Epithelial cell of esophagus (primary cell): ENCODE measurements at regions not wholly inside any gene's neighbourhood (a gene's known extent, or its start where the extent isn't known, plus 50 kb on each side); places are given as distances from the start of the nearest gene placed in this dataset.

Source experiments
- DNase-seq: peaks from one replicate; pipeline ENCODE4 v3.0.0; 2010; ENCODE audit warnings: low read depth
- H3K4me3 ChIP-seq: 2 replicates; pipeline ENCODE4 v1.5.1; 2011; ENCODE audit warnings: mild to moderate bottlenecking, low read length, control low read depth
- TF ChIP-seq, protein P1 (sequence below): IDR thresholded peaks from 2 replicates; pipeline ENCODE4 v1.5.1; 2011; ENCODE audit warnings: low read depth, mild to moderate bottlenecking, low read length, control low read depth, inconsistent platforms; ENCODE audit not compliant: insufficient read depth; ENCODE audit errors: missing control alignments

DNA sequence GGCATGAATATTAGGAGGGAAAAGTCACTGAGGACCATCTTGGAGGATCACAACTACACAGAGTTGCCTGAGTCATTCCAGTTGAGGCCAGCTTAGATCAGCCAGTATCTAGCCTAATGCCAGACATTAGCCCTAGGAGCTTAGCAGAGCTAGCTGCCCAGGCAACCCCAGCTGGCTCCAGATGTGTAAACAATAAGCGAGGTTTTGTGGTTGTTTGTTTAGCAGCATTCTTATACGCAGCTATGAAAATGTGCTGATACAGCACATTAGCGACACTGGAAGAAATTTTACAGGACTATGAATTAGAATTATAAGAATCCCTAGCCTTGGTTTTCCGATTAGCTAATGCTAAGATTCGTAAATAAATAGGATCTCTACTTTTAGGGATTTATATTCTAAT, 59.3 kb downstream of the BTBD3 start:
- TF ChIP-seq, protein P1, sequence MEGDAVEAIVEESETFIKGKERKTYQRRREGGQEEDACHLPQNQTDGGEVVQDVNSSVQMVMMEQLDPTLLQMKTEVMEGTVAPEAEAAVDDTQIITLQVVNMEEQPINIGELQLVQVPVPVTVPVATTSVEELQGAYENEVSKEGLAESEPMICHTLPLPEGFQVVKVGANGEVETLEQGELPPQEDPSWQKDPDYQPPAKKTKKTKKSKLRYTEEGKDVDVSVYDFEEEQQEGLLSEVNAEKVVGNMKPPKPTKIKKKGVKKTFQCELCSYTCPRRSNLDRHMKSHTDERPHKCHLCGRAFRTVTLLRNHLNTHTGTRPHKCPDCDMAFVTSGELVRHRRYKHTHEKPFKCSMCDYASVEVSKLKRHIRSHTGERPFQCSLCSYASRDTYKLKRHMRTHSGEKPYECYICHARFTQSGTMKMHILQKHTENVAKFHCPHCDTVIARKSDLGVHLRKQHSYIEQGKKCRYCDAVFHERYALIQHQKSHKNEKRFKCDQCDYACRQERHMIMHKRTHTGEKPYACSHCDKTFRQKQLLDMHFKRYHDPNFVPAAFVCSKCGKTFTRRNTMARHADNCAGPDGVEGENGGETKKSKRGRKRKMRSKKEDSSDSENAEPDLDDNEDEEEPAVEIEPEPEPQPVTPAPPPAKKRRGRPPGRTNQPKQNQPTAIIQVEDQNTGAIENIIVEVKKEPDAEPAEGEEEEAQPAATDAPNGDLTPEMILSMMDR, result no peak
- DNase-seq, result no peak
- H3K4me3 ChIP-seq, result no peak overlapping the region

DNA sequence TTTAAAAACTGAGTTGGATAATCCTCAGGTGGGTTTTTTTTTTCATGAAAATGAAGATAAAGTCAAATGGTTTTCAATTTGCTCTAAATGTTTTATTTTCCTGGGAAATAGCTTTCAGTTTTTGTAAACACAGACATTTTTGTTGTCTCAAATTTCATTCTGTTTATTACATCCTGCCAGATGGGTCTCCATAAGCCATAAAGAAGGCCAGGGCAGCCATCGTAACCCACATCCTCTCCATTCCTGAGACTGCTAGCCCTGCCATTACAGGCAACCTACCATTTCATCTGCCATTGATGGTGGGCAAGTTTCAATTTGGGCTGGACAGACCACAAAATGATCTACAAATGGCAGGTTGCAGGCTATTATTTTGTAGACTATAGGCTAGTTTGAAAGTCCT, 60.8 kb downstream of the BTBD3 start:
- TF ChIP-seq, protein P1, result no peak
- no peak for DNase-seq
- no peak overlapping the region for H3K4me3 ChIP-seq

DNA sequence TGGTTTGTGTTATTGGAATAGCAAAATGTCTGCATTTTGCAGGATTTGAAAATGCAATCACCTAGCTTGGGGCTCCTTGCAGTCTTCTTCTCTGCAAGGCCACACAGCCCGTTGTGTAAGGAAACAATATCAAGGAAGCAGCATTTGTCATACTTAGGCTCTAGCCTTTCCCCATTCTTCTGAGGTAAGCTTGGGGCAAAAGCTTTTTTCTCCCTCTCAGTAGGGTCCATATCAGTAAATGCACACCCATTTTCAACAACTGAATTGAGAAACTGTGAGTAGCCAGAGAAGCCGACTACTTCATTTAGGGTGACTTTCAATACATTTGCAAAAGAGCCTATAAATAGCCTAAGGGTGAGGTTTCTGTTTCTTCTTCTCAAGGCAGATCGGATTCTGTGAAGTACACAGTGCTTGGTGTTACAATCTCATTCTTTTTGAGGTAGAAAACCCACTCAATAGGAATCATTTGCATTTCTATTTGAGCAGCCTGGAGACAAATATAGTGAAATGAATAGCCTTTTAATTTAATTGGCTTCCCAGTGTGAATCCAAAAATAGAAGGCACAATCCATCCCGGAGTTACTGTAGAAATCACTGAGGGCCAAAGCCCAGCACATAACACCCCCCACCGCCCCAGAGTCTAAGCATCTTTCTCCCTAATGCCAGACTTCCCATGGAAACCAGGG, 61.8 kb downstream of the BTBD3 start:
- H3K4me3 ChIP-seq, result no peak overlapping the region
- TF ChIP-seq, protein P1, result no peak
- no peak for DNase-seq

DNA sequence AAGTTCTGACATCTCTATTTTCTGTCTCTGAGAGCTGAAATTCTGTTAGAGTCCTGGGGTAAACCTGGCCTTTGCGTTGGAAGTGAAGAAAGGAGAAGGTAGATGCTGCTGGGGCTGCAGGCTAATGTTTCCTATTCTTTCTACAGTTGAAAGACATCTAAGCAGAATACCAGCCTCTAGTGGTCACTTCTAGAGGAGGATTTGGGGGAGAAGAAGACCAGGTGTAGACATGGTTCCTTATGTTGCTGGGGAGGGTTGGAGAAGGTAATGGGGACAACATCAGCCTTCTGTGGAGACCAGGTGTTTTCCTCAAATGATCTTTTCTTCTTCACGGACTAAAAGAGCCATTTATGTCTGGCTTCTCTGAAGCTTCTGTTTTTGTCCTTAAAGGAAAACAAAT, 62.6 kb downstream of the BTBD3 start:
- no peak overlapping the region for H3K4me3 ChIP-seq
- no peak for DNase-seq
- TF ChIP-seq, protein P1, result peak; percentile 9

DNA sequence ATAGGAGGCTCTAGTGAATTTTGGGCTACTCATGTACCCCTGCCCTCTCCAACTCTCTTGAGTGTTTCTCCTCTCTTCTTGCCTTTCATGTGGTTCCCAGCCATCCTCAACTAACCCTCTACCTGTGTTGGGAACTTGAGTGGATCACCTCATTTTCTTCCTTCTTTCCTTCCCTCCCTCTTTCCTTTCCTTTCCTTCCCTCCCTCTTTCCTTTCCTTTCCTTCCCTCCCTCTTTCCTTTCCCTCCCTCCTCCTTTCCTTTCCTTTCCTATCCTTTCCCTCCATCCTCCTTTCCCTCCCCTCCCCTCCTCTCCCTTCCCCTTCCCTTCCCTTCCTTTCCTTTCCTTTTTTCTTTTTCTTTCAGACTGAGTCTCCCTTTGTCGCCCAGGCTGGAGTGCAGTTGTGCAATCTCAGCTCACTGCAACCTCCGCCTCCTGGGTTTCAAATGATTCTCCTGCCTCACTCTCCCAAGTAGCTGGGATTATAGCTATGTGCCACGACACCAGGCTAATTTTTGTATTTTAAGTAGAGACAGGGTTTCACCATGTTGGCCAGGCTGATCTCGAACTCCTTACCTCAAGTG, 63.8 kb downstream of the BTBD3 start:
- H3K4me3 ChIP-seq, result no peak overlapping the region
- TF ChIP-seq, protein P1, result no peak
- DNase-seq, result no peak

DNA sequence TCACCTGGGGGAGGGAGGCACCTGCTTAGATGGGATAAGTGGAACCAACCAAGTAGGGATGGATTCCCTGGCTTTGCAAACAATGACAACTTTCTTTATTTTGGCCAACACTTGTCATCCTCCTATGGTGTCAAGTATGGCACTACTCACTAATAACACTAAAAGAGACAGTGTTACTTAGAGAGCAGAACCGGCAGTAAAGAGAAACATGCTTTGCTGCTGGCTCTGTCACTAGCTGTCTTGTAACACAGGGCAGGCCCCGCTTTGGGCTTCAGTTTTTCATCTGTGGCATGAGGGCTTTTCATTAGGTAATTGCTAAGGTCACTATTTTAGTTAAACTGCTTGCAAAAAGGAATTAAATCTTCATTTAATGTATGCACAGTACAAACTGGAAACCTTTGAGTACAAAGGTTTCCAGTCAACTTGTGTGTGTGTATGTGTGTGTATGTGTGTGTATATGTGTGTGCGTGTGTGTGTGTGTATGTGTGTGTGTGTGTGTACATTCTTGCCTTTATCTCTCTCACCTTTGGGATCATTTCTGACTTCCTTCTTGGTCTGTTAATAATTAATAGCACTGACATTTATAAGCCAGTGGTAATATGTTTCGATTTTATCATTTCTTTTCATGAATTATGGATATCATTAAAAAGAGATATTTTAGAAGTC, 64.7 kb downstream of the BTBD3 start:
- TF ChIP-seq, protein P1, result no peak
- H3K4me3 ChIP-seq, result no peak overlapping the region

More for the DNA sequence above, 64.7 kb downstream of the BTBD3 start:
- DNase-seq, result no peak
